GM06990 (cell line): ENCODE measurements at regions not wholly inside any gene's neighbourhood (a gene's known extent, or its start where the extent isn't known, plus 50 kb on each side); places are given as distances from the start of the nearest gene placed in this dataset.
"Not testable (repeated sequence)": the region's sequence is repeated elsewhere in the genome, so short reads cannot be mapped to it uniquely, and the experiment has no call there.

Experiments used
- DNase-seq: peaks from one replicate; pipeline ENCODE4 v3.0.0-alpha.2; 2011; ENCODE audit not compliant: insufficient read length; ENCODE audit errors: extremely low read depth
- H3K27me3 ChIP-seq: replicated peaks from 2 replicates; pipeline ENCODE4 v1.6.0; 2011; ENCODE audit warnings: low read length; ENCODE audit not compliant: control insufficient read depth, insufficient read depth
- H3K36me3 ChIP-seq: 2 replicates; pipeline ENCODE4 v1.5.1; 2011; ENCODE audit warnings: low read length; ENCODE audit not compliant: control insufficient read depth, insufficient read depth
- H3K4me3 ChIP-seq: replicated peaks from 2 replicates; pipeline ENCODE4 v1.5.1; 2011; ENCODE audit warnings: low read depth, mild to moderate bottlenecking, control low read depth, low read length
- CTCF ChIP-seq: IDR thresholded peaks from 2 replicates; pipeline ENCODE4 v1.5.1; 2011; ENCODE audit warnings: low read length, control low read depth, mild to moderate bottlenecking, inconsistent platforms; ENCODE audit not compliant: insufficient read depth, poor library complexity, severe bottlenecking

- no peaks in the 10 kb centered on the region for H3K36me3 ChIP-seq
- no peak for DNase-seq
- no peak for TF ChIP-seq CTCF
- no peaks in the 10 kb centered on the region for H3K27me3 ChIP-seq
- no peak overlapping the region for H3K4me3 ChIP-seq
Observed at GRCh38 chr16:66023481-66023880, 343.0 kb upstream of the CDH5 start.

- Histone ChIP-seq H3K27me3 (no peaks in the 10 kb centered on the region), H3K36me3 (no peaks in the 10 kb centered on the region), H3K4me3 (no peak overlapping the region)
- DNase-seq, result peak; percentile 20
- no peak for TF ChIP-seq CTCF
Observed at GRCh38 chr16:66020642-66021041, 345.8 kb upstream of the CDH5 start.

- Histone ChIP-seq H3K27me3 (no peaks in the 10 kb centered on the region), H3K4me3 (no peak overlapping the region), H3K36me3 (no peaks in the 10 kb centered on the region)
- DNase-seq, result no peak
- TF ChIP-seq CTCF, result no peak
Observed at GRCh38 chr16:66020046-66020445, 346.4 kb upstream of the CDH5 start.

- H3K27me3 ChIP-seq, DNase-seq, H3K4me3 ChIP-seq, H3K36me3 ChIP-seq: not testable (repeated sequence)
Observed at GRCh38 chr16:66019502-66019901, 347.0 kb upstream of the CDH5 start.

- no peaks in the 10 kb centered on the region for H3K36me3 ChIP-seq
- H3K4me3 ChIP-seq, result no peak overlapping the region
- H3K27me3 ChIP-seq, result no peaks in the 10 kb centered on the region
- no peak for DNase-seq
- no peak for TF ChIP-seq CTCF
Observed at GRCh38 chr16:66014221-66014620, 352.3 kb upstream of the CDH5 start.

- Histone ChIP-seq H3K4me3 (no peak overlapping the region), H3K27me3 (no peaks in the 10 kb centered on the region), H3K36me3 (no peaks in the 10 kb centered on the region)
- DNase-seq, result no peak
- TF ChIP-seq CTCF, result no peak
Observed at GRCh38 chr16:66013486-66013885, 353.0 kb upstream of the CDH5 start.
